GM12892 (cell line): ENCODE measurements at regions not wholly inside any gene's neighbourhood (a gene's known extent, or its start where the extent isn't known, plus 50 kb on each side); places are given as distances from the start of the nearest gene placed in this dataset.

Experiments
- POLR2A ChIP-seq: IDR thresholded peaks from 2 replicates; pipeline ENCODE4 v1.6.1; 2011; ENCODE audit warnings: low read depth, low read length, control low read depth
- POLR2AphosphoS5 ChIP-seq: IDR thresholded peaks from 2 replicates; pipeline ENCODE4 v1.6.1; 2011; ENCODE audit warnings: low read depth, low read length, control low read depth

- TF ChIP-seq POLR2A (no peak), POLR2AphosphoS5 (no peak)
These were observed 73.8 kb downstream of the RPRM start for GRCh38 chr2:153404792-153405191.
